GM23248 (cell line): ENCODE measurements at regions not wholly inside any gene's neighbourhood (a gene's known extent, or its start where the extent isn't known, plus 50 kb on each side); places are given as distances from the start of the nearest gene placed in this dataset.

Experiments
- EZH2 ChIP-seq: fragments of 200-600 bp; sonication (generic); IDR thresholded peaks from 2 replicates; pipeline ENCODE4 v1.6.1; 2018; ENCODE audit warnings: antibody characterized with exemption, mild to moderate bottlenecking; ENCODE audit not compliant: insufficient read depth, poor library complexity, severe bottlenecking
- EZH2phosphoT487 ChIP-seq: fragments of 200-600 bp; sonication (generic); IDR thresholded peaks from 2 replicates; pipeline ENCODE4 v1.6.1; 2018; ENCODE audit warnings: antibody characterized with exemption, moderate library complexity, mild to moderate bottlenecking, low read depth; ENCODE audit not compliant: insufficient read depth

- TF ChIP-seq EZH2phosphoT487 (no peak), EZH2 (no peak)
These were observed 72.0 kb upstream of the ZMIZ1 start for GRCh38 chr10:78996792-78997129.
